Astrocyte of the spinal cord (primary cell): ENCODE measurements at regions not wholly inside any gene's neighbourhood (a gene's known extent, or its start where the extent isn't known, plus 50 kb on each side); places are given as distances from the start of the nearest gene placed in this dataset.
"Not testable (repeated sequence)": the region's sequence is repeated elsewhere in the genome, so short reads cannot be mapped to it uniquely, and the experiment has no call there.

ENCODE experiments used
- DNase-seq: peaks from one replicate; pipeline ENCODE4 v3.0.0; 2011; ENCODE audit warnings: low read depth, low spot score
- H3K4me3 ChIP-seq: 2 replicates; pipeline ENCODE4 v1.5.1; 2011; ENCODE audit warnings: low read depth, mild to moderate bottlenecking, low read length, moderate library complexity
- in situ Hi-C: cut with HindIII; loops from 2 replicates; pipeline ENCODE4 v1.10.0; 2017; ENCODE audit warnings: low sequenced_read_pairs
- TF ChIP-seq, protein P1 (sequence below): IDR thresholded peaks from 2 replicates; pipeline ENCODE4 v1.5.1; 2012; ENCODE audit warnings: low read depth, mild to moderate bottlenecking, low read length, inconsistent platforms

- in situ Hi-C loops = no loop called here
- no peak for DNase-seq
- no peak overlapping the region for H3K4me3 ChIP-seq
- TF ChIP-seq, protein P1, sequence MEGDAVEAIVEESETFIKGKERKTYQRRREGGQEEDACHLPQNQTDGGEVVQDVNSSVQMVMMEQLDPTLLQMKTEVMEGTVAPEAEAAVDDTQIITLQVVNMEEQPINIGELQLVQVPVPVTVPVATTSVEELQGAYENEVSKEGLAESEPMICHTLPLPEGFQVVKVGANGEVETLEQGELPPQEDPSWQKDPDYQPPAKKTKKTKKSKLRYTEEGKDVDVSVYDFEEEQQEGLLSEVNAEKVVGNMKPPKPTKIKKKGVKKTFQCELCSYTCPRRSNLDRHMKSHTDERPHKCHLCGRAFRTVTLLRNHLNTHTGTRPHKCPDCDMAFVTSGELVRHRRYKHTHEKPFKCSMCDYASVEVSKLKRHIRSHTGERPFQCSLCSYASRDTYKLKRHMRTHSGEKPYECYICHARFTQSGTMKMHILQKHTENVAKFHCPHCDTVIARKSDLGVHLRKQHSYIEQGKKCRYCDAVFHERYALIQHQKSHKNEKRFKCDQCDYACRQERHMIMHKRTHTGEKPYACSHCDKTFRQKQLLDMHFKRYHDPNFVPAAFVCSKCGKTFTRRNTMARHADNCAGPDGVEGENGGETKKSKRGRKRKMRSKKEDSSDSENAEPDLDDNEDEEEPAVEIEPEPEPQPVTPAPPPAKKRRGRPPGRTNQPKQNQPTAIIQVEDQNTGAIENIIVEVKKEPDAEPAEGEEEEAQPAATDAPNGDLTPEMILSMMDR = no peak
These were observed 53.8 kb upstream of the USP9X start for GRCh38 chrX:41031256-41031967.

DNA sequence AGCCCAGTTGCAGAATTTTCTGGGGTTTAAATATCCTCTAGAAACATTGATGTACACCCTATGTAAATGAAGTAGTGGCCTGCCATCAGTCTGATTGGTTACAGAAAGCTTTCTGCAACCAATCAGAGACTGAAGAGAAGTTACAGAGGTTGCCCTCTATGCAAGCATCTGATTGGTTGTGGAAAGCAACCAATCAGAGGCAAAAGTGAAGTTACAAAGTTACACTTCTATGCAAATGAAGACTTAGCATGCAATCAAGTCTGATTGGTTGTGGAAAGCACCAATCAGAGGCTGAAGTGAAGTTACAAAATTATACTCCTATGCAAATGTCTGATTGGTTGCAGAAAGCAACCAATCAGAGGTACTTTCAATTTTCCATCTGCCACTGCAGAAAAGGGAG lies 51.9 kb upstream of the USP9X start:
- H3K4me3 ChIP-seq = no peak overlapping the region
- no peak for DNase-seq
- in situ Hi-C loops = no loop called here
- TF ChIP-seq, protein P1 = no peak

GRCh38 chrX:41034902-41035301 lies 50.3 kb upstream of the USP9X start:
- in situ Hi-C loops, H3K4me3 ChIP-seq, DNase-seq: not testable (repeated sequence)
